ENCODE measurements at regions not wholly inside any gene's neighbourhood (a gene's known extent, or its start where the extent isn't known, plus 50 kb on each side); places are given as distances from the start of the nearest gene placed in this dataset.

DNA sequence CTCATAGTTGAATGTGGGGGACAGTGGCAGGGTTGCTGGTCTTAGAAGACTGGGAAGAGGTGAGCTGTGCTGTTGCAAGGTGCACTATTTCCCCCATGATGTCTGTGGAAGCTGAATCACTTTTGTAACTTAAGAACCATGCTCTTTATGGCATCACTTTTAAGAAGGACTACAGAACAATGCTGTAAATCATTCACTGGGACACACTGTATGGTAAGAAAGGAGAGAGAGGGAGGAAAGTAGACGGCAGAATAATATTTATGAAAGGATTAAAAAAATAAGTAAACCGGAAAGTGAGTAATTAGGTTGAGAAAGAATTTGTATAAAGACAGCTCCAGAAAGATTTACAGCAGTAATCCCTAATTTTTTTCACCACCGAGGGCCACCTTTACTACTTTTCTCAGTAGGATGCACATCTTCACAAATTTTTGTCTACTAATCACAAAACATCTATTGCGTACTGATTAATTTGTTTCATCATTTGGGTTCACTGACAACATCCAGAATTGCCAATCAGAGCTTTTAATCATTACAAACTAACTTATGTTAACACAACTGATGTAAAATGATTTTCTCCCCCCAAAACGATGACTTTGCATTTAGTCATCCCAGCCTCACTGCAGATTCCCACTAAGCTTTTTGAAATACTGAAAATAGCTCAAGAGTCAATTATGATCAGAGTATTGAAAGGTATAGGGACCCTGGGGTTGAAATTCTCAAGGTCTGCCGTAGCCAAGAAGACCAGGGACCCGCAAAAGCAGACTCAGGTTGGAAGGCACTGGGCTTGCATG, 560.7 kb upstream of the NOX3 start:
- Mint-ChIP-seq H3K36me3 (no peaks in the 10 kb centered on the region), H3K9me3 (no peaks in the 10 kb centered on the region)

GRCh38 chr6:156013155-156013554, 557.5 kb upstream of the NOX3 start:
- H3K9me3 Mint-ChIP-seq = peaks cover 8% of the 10 kb centered on the region
- H3K27ac Mint-ChIP-seq = no peak overlapping the region
- TF ChIP-seq, protein P1, sequence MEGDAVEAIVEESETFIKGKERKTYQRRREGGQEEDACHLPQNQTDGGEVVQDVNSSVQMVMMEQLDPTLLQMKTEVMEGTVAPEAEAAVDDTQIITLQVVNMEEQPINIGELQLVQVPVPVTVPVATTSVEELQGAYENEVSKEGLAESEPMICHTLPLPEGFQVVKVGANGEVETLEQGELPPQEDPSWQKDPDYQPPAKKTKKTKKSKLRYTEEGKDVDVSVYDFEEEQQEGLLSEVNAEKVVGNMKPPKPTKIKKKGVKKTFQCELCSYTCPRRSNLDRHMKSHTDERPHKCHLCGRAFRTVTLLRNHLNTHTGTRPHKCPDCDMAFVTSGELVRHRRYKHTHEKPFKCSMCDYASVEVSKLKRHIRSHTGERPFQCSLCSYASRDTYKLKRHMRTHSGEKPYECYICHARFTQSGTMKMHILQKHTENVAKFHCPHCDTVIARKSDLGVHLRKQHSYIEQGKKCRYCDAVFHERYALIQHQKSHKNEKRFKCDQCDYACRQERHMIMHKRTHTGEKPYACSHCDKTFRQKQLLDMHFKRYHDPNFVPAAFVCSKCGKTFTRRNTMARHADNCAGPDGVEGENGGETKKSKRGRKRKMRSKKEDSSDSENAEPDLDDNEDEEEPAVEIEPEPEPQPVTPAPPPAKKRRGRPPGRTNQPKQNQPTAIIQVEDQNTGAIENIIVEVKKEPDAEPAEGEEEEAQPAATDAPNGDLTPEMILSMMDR (IDR thresholded peaks at IDR 0.05; ENCODE audit: unreplicated experiment) = no peak
- no peaks in the 10 kb centered on the region for H3K36me3 Mint-ChIP-seq
- no peak for DNase-seq (ENCODE audit: low spot score in 2 of 2, unreplicated experiment in 2 of 2)
- no peaks in the 10 kb centered on the region for H3K4me1 Mint-ChIP-seq
- peaks cover 3% of the 10 kb centered on the region for H3K27me3 Mint-ChIP-seq (ENCODE audit: low read depth)
- no peak overlapping the region for H3K4me3 Mint-ChIP-seq

More for the DNA sequence above, 560.7 kb upstream of the NOX3 start:
- H3K4me3 Mint-ChIP-seq = no peak overlapping the region
- no peaks in the 10 kb centered on the region for H3K4me1 Mint-ChIP-seq
- TF ChIP-seq, protein P1 (IDR thresholded peaks at IDR 0.05; ENCODE audit: unreplicated experiment) = no peak
- DNase-seq (ENCODE audit: low spot score in 2 of 2, unreplicated experiment in 2 of 2) = no peak
- H3K27ac Mint-ChIP-seq = no peak overlapping the region
- no peaks in the 10 kb centered on the region for H3K27me3 Mint-ChIP-seq (ENCODE audit: low read depth)

- H3K27me3 Mint-ChIP-seq (ENCODE audit: low read depth) = peaks cover 3% of the 10 kb centered on the region
- H3K4me3 Mint-ChIP-seq = no peak overlapping the region
- no peaks in the 10 kb centered on the region for H3K4me1 Mint-ChIP-seq
- no peak for DNase-seq (ENCODE audit: low spot score in 2 of 2, unreplicated experiment in 2 of 2)
- no peaks in the 10 kb centered on the region for H3K36me3 Mint-ChIP-seq
- H3K9me3 Mint-ChIP-seq = peaks cover 10% of the 10 kb centered on the region
- TF ChIP-seq, protein P1 (IDR thresholded peaks at IDR 0.05; ENCODE audit: unreplicated experiment) = no peak
- no peak overlapping the region for H3K27ac Mint-ChIP-seq
These were observed 554.0 kb upstream of the NOX3 start for GRCh38 chr6:156009656-156010055.

GRCh38 chr6:156004796-156005195, 549.2 kb upstream of the NOX3 start:
- TF ChIP-seq, protein P1 (IDR thresholded peaks at IDR 0.05; ENCODE audit: unreplicated experiment) = no peak
- Mint-ChIP-seq H3K36me3 (no peaks in the 10 kb centered on the region), H3K9me3 (peaks cover 9% of the 10 kb centered on the region), H3K27me3 (ENCODE audit: low read depth) (peaks cover 3% of the 10 kb centered on the region), H3K27ac (no peak overlapping the region), H3K4me1 (no peaks in the 10 kb centered on the region), H3K4me3 (no peak overlapping the region)
- no peak for DNase-seq (ENCODE audit: low spot score in 2 of 2, unreplicated experiment in 2 of 2)

GRCh38 chr6:155996151-155996550, 540.5 kb upstream of the NOX3 start:
- Mint-ChIP-seq H3K4me1 (no peaks in the 10 kb centered on the region), H3K27me3 (ENCODE audit: low read depth) (peaks cover 4% of the 10 kb centered on the region), H3K36me3 (no peaks in the 10 kb centered on the region), H3K4me3 (no peak overlapping the region), H3K9me3 (no peaks in the 10 kb centered on the region), H3K27ac (no peak overlapping the region)
- TF ChIP-seq, protein P1 (IDR thresholded peaks at IDR 0.05; ENCODE audit: unreplicated experiment) = no peak
- DNase-seq (ENCODE audit: low spot score in 2 of 2, unreplicated experiment in 2 of 2) = no peak

Measured in mesothelial cell of epicardium (in vitro differentiated cells).